GM21390 (cell line): ENCODE measurements at regions not wholly inside any gene's neighbourhood (a gene's known extent, or its start where the extent isn't known, plus 50 kb on each side); places are given as distances from the start of the nearest gene placed in this dataset.

Source experiments
- ATAC-seq: cut with Tn5 transposase; IDR thresholded peaks from one replicate; pipeline ENCODE4 v1.9.1; 2021; ENCODE audit not compliant: unreplicated experiment

DNA sequence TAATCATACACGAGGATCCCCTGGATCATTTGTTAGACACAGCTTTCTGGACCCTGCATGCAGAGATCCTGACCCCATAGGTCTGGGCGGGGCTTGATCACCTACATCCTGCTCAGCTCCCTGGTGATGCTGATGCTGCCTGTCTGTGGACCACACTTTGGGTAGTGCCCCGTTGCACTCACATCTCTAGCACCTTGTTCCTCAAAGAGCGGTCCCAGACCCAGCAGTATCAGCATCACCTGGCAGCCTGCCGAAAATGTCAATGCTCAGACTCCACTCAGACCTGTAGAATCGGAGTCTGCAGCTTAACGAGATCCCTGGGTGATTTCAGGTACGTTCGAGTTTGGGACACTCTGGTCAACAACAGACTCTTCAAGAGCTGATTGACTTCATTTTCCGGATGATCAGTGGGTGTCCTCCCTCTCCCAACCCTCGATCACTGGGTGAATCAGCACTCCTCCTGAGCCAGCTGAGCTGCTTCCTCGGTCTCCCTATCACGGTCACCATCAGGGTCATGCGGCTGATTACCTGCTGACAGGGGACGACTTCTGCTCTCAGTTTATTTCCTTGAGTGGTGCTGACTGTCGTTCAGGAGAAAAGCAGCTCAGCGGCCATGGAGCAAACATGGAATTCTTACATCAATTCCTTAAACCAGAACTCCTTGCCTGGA, 150.6 kb upstream of the RAB12 start:
- no peak for ATAC-seq

- ATAC-seq: no peak
Measured at GRCh38 chr18:8460748-8461147, 148.5 kb upstream of the RAB12 start.

DNA sequence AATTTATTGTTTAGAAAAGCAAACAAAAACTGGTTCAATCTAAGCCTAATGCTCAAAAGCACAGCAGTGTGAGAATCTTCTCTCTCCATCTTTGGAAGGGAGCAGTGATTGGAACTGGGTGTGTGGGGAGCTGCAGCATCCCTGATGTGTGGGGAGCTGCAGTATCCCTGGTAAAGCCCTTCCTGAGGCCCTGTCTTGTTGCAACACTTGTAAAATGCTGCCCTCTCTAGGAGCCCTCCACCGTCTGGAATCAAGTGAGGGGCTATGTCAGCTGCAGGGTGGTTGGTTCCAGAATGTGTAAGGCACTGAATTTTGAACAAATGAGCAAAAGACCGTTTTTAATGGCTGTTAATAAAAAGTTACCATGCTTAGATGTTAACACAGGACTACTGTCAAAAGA, 147.7 kb upstream of the RAB12 start:
- ATAC-seq: no peak

DNA sequence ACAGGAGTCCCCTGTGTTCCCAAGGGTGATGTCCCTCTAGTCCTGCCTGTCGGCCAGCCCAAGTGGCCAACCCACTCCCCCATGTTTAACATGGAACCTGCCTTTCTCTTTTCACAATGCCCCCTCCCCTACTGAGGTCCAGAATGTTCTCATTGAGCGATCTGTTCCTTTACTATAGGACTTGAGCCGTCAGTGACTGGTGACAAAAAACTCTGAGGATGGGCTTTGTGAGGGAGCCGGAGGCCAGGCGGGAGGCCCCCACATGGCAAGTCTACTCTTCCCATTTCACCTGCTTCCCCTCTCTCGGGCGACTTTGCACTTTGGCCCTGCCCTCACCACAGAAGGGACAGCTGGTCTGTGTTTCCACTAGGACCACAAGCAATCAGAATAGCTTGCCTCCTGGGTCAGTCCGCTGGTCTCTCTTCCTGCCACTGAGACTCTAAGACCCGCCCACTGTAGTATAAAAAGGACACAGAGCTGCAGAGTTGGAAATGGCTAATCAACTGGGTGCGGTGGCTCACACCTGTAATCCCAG, 146.5 kb upstream of the RAB12 start:
- ATAC-seq: no peak

GRCh38 chr18:8463791-8464190, 145.4 kb upstream of the RAB12 start:
- ATAC-seq: no peak

DNA sequence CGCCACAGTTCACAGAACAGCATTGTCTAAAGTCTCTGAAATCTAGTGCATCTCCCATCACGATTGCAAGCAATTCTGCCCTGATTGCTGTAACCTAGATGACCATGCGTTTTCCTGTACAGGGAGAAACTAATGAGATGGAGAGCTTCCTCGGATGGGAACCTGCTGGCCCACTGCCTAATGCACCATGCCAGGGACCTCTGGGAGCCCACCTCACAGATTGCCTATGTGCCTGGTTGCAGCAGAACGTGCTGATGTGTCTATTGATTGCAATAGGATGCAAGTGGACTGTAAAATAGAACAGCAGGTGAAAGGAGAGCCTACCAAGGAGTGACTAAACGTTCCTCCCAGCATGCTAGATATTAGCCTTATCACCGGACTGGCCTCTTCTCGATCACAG, 141.0 kb upstream of the RAB12 start:
- ATAC-seq: no peak

GRCh38 chr18:8468921-8469335, 140.3 kb upstream of the RAB12 start:
- ATAC-seq: no peak

- no peak for ATAC-seq
Measured at GRCh38 chr18:8469544-8470130, 139.6 kb upstream of the RAB12 start.

DNA sequence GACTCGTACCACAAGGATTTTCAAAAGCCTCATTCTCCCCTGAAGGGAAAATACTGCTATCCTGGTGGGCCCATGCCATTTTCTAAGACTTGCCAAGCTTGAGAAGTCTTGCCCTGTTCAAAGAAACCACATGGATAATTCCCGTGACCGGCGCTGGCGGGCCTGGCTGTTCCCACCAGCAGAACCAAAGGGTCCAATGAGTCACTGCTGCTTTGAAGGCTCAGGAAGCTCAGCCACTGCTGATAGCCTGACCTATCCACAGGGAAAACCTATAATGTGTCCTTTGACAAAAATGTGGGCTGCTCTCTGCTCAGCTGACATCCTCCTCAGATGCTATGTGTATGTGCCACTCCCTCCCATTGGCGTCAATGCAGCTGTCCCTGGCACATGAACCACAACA, 137.9 kb upstream of the RAB12 start:
- no peak for ATAC-seq

DNA sequence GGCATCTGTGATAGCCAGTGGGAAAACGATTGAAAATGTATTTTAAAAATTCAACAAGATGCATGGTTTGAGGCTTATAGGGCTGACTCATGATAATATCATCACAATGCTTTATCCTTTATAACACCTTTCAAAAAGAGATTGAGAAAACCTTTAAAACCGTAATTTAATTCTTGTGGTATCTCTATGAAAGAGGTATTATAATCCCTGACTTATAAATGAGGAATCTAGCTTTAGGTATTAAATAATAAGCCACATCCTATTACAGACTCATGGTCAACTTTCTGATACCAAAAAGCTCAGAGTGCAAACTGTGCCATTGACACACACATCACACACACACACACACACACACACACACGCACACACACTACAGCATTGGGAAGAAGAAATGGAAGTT, 134.6 kb upstream of the RAB12 start:
- ATAC-seq: no peak

GRCh38 chr18:8477615-8478014, 131.6 kb upstream of the RAB12 start:
- no peak for ATAC-seq

- ATAC-seq: peak; percentile 82
Measured at GRCh38 chr18:8478166-8478967, 130.9 kb upstream of the RAB12 start.

GRCh38 chr18:8478968-8479370, 130.3 kb upstream of the RAB12 start:
- no peak for ATAC-seq

GRCh38 chr18:8479789-8480188, 129.4 kb upstream of the RAB12 start:
- ATAC-seq: no peak

GRCh38 chr18:8480506-8481328, 128.5 kb upstream of the RAB12 start:
- ATAC-seq: no peak

DNA sequence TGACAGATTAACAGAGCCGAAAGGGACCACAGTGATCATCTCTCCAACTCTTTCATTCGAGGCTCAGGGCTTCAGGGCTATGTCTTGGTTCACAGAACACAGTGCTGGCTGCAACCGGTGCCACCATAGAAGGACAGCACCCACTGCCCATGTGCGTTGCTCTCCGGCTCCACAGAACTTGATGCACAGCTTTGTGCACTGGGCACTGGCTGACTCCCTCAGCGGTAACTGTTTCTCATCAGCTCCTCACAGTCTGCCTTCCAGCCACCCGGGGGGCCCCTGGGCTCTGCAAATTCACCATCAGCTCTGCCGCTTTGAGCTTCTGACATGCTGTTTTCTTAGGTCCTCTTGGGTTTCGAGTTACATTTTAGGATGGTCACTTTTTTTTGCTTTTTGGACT, 124.3 kb upstream of the RAB12 start:
- ATAC-seq: no peak

- ATAC-seq: no peak
Measured at GRCh38 chr18:8489761-8490160, 119.5 kb upstream of the RAB12 start.

DNA sequence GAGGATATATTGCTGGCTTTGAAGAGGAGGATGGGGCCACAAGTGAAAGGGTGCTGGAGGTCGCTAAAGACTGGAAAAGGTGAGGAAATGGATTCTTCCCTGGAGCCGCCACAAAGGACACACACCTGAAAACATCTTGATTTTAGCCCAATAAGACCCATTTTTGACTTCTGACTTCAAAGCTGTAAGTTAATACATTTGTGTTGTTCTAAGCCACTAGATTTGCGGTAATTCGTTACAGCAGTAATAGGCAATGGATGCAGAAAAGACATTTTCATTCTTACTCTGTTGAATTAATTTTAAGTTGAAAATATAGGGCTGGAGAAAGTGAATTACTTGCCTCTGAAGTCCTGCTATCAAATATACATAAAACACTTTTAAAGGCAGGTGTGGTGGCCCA, 117.7 kb upstream of the RAB12 start:
- no peak for ATAC-seq

DNA sequence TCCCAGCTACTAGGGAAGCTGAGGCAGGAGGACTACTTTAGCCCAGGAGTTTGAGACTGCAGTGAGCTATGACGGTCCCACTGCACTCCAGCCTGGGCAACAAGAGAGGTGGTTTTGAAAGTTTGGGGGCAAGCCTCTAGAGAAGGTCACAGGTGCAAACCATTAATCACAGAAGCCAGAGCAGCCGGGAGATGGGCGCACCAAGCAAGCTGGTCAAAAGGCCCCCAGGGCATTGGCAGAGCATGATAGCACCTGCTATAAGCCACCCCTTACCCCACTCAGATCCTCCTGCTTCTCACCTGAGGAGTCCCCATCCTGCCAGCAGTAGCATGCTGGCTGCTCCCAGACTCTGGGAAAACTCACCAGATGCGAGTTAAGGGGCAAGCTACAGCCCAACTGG, 116.1 kb upstream of the RAB12 start:
- no peak for ATAC-seq

DNA sequence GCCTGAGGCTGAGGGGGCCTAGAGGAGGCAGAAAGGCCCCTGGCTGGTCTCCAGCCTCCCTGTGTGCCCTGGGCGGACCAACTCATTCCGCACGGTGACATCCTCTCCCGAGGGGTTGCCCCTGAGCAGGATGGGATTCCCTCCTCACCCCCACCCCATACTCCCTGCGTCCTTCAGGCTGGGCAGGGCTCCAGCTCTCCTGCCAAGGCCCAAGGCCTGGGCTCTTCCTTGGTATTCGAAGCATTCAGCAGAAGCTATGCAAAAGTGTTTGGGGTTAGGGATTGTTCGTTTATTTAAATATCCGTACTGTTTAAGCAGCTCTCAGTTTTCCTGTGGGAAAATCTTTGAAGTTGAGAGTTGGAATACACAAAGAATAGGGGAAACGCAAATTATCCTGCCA, 113.1 kb upstream of the RAB12 start:
- ATAC-seq: no peak

GRCh38 chr18:8498905-8499304, 110.3 kb upstream of the RAB12 start:
- no peak for ATAC-seq
